NOMO-1 treated with DMSO at 0.1 percent for 48 hours (cell line): ENCODE measurements at regions not wholly inside any gene's neighbourhood (a gene's known extent, or its start where the extent isn't known, plus 50 kb on each side); places are given as distances from the start of the nearest gene placed in this dataset.
"Not testable (repeated sequence)": the region's sequence is repeated elsewhere in the genome, so short reads cannot be mapped to it uniquely, and the experiment has no call there.

Experiments used
- DNase-seq: peaks from one replicate; lab custom pipeline; 2025; ENCODE audit not compliant: unreplicated experiment; lab: John Stamatoyannopoulos, UW

GRCh38 chr7:115297656-115298055 is 375.8 kb downstream of the MDFIC start:
- no peak for DNase-seq

GRCh38 chr7:115293628-115294240 is 371.8 kb downstream of the MDFIC start:
- no peak for DNase-seq

- DNase-seq = no peak
Measured at GRCh38 chr7:115292381-115292780, 370.5 kb downstream of the MDFIC start.

GRCh38 chr7:115289971-115290370 is 368.1 kb downstream of the MDFIC start:
- no peak for DNase-seq

GRCh38 chr7:115276791-115277190 is 354.9 kb downstream of the MDFIC start:
- DNase-seq = no peak

- DNase-seq = not testable (repeated sequence)
Measured at GRCh38 chr7:115273855-115274254, 352.0 kb downstream of the MDFIC start.

- DNase-seq = no peak
Measured at GRCh38 chr7:115273139-115273772, 351.4 kb downstream of the MDFIC start.

GRCh38 chr7:115271332-115272235 is 349.7 kb downstream of the MDFIC start:
- DNase-seq = no peak

- no peak for DNase-seq
Measured at GRCh38 chr7:115269486-115269885, 347.6 kb downstream of the MDFIC start.

GRCh38 chr7:115267503-115267902 is 345.6 kb downstream of the MDFIC start:
- DNase-seq = no peak

GRCh38 chr7:115260381-115260780 is 338.5 kb downstream of the MDFIC start:
- no peak for DNase-seq

- no peak for DNase-seq
Measured at GRCh38 chr7:115252461-115252860, 330.6 kb downstream of the MDFIC start.

- DNase-seq = no peak
Measured at GRCh38 chr7:115249080-115249479, 327.2 kb downstream of the MDFIC start.

GRCh38 chr7:115241151-115241550 is 319.3 kb downstream of the MDFIC start:
- DNase-seq = no peak

- DNase-seq = no peak
Measured at GRCh38 chr7:115240242-115240641, 318.3 kb downstream of the MDFIC start.

GRCh38 chr7:115235075-115235474 is 313.2 kb downstream of the MDFIC start:
- DNase-seq = no peak

GRCh38 chr7:115233809-115234208 is 311.9 kb downstream of the MDFIC start:
- no peak for DNase-seq

- DNase-seq = no peak
Measured at GRCh38 chr7:115232041-115232440, 310.1 kb downstream of the MDFIC start.

- peak; percentile 30 for DNase-seq
Measured at GRCh38 chr7:115230882-115231571, 309.1 kb downstream of the MDFIC start.

- no peak for DNase-seq
Measured at GRCh38 chr7:115229401-115230105, 307.7 kb downstream of the MDFIC start.
